ENCODE measurements at regions not wholly inside any gene's neighbourhood (a gene's known extent, or its start where the extent isn't known, plus 50 kb on each side); places are given as distances from the start of the nearest gene placed in this dataset.

DNA sequence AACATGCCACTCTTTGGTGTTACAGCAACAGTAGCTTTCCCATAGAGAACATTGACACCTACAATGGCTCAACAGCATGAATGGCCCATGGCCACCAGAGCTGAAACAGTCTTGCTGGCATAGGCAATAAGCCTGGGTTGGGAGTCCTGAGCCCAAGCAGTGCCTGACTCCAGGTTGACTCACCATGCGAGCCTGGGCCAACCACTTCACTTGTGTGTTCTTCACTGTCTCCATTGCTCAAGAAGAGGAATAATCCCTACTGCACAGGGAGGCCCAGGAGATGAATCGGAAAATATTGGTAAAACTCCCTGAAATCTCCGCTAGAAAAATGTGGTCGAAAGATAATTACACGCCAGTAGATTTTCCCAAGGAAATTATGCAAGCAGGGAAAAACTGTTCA is 89.2 kb upstream of the INHBA start:
- DNase-seq, result no peak

DNA sequence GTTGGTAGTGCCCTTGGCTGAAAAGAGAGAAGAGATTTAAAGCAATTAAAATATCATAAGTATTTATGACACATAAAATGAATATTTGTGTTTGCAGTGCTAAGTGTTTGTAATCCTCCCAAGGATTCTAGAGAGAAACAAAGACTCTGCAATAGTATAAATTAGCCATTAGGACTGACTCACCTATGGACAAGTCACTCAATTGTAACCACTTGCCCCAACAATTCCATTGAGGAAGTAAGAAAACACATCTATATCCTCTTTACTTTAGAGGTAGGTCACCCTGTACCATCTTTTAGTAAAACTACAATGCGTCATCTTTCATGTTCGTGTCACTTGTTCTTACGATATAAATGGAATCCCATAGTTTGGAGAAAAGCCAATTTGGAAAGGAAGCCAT is 85.7 kb upstream of the INHBA start:
- DNase-seq, result no peak

DNA sequence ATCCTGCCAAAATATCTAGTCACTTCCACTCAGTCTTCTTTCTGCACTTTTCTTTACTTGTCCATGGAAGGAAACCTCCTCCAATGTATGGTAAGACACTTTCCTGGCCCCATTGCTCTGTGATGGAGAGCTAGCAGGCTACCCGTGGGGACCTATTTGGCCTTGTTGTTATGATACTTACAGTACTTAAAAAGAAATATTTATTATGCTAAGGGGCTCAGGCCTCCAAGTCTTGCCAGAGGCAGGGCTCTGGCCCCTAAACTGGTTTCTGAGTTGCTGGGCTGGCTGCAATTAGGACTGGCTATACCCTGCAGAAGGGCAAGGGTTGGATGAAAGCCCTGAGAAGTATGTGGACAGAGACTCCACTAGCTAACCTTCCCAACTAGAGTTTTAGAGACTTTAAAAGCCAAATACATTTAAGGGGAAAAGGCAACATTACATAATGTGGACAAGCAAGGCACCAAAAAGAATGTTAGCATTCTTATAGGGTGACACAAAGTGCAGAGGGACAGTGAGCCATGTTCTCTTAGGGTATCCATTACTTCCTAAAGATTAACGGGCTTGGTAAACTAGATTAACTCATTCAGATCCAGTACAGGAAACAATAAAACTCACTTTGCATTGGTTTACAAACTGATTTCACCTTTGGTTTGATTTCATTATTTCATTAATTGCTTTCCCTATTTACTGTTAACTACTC is 84.9 kb upstream of the INHBA start:
- no peak for DNase-seq

DNA sequence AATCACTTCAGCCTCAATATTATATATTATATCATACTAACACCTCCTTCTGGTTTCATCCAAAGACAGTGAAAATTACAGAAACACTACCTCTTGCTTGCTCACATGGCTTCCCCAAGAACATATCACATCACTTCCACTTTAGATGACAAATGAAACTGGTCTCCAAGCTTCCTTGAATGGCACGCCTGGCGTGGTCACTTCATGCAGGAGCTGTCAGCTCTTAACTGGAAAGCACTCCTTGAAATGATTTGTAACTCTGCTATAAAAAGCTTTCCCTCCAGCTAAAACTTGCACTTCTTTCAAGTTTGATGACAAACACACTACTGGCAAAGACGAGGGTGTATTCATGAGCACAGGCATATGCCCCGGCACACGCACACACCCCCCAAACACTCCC is 84.1 kb upstream of the INHBA start:
- DNase-seq, result no peak

DNA sequence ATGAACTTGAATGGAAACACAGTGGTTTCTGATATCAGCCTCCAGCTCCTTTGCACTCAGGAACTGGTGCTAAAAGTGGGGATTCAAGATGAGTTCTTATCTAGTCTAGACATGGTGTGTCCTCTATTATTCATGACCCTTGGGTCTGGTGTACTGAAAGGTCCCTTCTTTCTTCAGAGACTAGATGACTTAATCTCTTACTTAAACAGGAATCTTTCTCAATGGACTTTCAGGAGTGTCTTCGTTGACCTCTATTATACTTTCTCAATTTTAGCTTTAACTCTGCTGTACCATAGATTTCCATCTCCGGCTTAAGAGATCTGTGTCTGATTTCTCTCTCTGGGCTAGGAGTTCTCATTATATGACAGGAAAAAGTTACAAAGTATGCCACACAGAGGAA is 83.5 kb upstream of the INHBA start:
- no peak for DNase-seq

DNA sequence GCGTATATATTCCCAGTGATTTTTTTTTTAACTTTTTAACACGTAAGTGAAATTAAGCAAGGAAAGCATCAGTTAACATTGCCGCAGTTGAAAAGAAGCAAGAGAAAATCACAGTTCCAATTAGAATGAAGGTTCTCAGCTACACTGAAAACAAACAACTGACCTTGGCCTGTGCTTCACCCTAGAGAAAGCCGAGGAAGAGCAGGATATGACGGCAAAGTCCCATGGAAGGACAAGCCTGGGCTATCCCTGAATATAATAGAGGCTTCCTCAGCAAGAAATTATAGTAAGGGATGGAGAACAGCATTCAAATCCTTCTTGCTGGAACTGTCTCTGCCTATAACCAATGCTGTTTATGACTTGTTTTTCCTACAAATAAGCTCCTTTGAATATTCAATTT is 83.0 kb upstream of the INHBA start:
- no peak for DNase-seq

DNA sequence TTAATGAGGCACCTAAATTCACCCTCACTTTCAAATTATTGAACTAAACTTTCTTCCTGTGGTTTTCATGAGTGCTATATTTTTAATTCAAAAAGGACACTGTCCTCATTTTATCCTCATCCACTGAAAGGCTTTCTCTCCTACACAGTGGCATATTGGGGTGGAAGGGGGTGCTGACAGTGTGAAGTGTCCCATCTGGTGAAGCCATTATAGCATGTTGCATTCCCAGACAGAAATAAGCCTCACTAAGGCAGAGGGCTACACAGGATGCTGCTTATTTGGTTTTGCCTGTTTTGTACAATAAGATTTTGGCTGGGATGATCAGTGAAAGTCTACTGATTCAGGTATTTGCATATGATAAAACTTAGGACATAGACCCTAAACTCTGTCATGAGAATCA is 82.4 kb upstream of the INHBA start:
- no peak for DNase-seq

DNA sequence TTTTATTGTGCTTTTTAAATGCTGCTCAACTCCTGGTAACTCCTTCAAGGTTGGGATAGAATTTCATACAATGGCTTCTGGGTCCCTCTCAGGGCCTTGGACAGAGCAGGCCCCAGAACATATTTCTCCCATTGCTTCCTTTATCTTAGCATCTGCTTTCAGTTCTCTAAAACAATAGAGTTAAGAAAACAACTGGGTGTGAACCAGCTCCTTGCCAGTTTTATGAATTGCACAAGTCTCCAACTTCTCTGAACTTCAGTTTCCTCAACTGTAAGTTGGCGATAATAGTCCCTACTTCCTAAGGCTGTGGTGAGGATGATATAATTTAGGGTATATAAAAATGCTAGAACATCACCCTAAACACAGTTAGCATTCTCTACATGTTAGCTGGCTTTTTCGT is 77.0 kb upstream of the INHBA start:
- no peak for DNase-seq

DNA sequence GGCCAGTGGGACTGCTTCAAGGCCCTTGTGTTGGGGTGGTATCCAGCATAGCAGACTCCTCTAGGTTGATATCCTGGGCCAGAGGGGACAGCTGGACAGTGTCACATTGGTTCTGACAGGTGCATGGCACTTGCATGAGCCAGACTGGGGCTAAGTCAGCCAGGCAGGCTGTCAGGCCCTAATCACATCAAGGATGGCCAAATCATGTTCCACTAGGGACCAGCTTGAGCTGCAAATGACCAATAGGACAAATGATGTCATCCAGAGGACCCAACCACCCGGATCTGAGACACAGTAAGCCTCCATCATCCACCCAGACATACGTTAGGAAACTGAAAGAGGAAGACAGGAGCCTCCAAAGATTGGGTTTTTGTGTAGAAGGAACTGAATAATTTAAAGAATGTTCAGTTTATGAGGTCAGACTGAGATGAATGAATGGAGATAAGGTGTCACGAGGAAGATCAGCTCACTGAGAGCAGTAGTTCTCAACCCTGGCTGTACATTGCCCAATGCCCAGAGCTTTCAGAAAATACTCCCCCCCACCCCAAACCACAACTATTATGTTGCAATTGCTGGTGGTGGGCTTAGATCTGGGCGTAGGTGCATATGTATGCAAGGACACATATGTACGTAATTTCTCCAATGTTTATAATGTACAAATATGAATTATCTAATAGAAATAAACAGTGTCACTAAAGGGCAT is 75.2 kb upstream of the INHBA start:
- DNase-seq, result no peak

DNA sequence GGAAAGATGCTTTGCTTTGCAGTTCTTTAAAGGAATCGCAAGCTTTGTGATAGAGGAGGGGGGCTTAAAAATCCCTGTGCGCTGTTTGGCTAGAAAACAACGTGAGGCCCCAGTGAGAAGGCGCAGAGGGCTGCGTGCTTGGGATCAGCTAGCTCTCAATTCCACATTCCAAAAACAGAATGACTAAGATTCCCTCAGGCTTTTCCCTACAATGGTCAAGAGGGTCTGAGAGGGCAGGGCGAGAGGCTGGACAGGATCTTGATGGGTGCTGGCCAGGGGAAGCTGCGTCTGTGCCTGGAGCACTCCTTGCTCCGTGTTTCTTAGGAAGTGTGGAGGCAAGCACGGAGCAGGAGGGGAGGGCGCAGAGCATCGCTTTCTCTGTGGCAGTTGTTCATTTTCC is 72.1 kb upstream of the INHBA start:
- no peak for DNase-seq

DNA sequence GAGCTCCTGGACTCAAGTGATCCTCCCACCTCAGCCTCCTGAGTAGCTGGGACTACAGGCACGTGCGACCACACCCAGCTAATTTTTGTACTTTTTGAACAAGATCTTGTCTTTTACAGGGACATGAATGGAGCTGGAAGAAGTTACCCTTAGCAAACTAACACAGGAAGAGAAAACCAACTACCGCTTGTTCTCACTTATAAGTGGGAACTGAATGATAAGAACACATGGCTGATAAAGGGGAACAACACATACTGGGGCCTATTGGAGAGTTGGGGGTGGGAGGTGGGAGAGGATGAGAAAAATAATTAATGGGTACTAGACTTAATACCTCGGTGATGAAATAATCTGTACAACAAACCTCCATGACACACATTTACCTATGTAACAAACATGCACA is 70.9 kb upstream of the INHBA start:
- no peak for DNase-seq

DNA sequence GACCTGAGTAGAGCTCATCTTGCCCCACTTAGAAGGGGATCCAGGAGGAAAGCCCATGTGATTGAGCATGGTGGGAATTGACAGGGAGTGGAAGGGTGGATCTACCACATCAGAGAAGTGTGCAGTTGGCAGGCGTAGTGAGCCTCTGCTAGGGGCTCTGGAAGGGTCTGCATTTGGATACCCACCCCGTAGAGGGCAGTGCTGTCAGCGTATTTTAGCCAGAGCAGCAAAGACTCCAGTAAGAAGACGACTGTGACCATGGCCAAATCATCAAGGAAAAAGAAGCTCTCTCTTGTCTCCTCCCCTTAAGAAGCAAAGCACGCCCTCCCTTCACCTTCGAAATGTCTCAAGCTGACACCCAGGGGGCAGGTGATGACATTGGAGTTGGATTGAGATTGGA is 68.8 kb upstream of the INHBA start:
- DNase-seq, result no peak

DNA sequence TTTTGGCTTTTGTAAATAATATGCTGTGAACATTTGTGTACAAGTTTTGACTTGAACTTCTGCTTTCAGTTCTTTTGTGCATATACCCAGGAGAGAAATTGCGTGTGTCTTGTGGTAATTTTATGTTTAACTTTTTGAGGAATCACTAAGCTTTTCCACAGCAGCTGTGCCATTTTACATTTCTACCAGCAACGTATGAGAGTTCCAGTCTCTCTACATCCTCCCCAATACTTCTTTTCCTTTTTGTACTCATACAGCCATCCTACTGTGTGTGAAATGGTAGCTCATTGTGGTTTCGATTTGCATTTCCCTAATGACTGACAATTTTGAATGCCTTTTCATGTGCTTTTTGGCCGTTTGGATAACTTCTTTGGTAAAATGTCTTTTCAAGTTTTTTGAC is 66.3 kb upstream of the INHBA start:
- no peak for DNase-seq

DNA sequence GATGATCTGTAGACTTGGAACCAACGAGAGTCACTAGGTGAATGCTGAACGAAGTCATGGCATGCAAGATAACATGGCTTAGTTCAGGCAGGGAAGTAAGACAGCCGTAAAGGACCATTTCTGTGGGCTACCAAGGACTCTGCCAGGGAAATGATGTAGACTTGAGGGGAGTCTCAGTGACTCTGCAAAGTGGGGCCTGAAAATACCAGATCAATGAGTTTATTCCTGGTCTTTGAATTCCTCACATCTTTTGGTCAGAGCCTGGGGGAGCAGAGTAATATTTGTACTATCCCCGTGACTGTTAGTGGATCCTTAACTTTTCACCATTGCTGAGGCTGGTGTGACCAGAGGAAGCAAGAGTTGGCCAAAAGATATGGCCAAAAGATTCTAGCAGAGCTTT is 60.7 kb upstream of the INHBA start:
- no peak for DNase-seq

DNA sequence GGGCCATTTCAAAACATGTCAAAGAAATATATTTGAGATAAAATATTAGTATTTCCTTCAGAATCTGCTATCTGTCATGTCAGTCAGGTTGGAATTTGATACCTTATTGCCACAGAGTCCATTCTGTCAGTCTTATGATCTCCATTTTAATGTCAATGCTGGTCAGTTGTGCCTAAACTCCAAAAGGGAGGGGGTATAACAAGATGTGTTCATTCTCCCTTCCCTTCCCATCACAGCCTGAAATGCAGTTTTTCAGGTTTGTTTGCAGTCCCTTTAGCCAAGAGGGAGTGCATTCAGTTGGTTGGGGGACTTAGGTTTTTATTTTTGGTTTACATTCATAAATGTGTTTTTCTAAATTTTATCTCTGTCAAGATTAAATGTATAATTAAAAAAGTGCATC is 59.8 kb upstream of the INHBA start:
- DNase-seq, result no peak

DNA sequence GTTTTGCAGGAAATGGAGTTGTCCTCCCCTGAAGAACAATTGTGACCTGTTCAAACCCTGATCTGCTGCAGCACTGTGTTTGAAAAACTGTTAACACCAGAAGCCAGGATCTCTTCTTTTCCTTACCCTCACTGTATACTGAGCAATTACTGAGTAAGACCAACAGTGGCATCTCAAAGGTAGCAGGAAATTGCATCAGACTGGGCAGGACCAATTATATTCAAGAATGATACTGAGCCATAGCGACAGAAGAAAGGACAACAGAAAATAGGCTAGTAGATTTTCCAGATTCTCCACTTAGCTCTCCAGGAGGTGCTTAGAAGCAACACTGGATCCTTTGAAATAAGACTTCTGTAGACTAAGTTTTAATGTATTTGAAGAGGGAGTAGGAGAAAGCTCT is 57.4 kb upstream of the INHBA start:
- no peak for DNase-seq

DNA sequence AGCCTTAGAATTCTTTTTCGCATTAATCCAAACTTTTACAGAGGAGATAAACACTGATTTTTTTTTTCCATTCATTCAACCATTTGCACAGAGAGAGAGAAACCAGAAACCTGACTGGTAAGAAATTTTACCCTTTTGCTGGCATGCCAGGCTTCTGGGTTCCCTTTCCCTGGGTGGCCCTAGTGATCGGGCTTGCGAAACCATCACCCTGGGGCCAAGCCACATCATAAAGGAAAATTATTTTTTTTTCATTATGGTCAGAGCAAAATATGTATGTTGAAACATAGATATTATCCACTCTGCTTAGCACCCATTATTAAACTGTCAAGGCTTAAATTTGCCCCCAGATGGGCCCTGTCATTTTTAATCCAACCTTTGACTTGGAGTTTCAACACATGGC is 55.4 kb upstream of the INHBA start:
- no peak for DNase-seq

DNA sequence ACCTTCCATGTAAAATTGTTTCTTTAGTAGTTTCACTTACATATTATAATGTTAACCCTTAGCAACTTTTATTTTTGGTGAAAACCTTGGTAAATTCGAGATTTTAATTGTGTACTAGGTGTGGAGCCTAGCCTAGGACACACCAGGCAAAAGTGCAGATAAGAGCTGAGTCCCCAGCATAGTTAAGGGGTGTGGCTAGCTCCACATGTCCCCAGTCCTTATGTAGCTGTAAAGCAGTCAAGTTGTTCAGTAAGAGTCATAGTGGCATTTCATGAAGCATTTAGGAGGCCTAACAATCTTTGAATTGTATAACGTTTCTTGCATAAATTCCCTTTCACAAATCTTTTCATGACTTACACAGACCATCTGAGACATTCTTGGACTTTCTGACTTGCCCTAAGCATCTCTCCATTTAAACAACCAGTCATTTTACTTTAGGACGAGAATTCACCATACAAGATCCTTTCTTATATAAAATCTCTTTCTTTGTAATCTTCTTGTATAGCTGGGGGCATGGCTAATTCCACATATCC is 53.8 kb upstream of the INHBA start:
- no peak for DNase-seq

DNA sequence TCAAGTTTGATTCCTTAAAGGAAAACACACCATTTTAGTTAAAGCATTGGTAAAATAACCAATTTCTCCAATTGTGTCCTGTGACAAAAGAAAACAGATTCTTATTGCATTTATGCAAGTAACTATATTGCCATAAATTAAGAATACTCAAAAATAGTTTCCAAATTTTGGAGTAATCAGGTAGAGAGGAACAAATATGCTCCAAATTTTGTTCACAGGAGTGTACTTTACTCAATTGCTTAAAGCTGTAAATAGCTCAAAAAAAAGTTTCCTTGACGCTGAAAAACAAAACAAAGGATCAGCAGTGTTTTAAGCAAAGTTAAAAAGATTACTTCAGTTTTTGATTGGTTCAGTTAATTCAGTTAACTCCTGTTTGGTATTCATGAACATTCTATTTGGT is 52.2 kb upstream of the INHBA start:
- no peak for DNase-seq

DNA sequence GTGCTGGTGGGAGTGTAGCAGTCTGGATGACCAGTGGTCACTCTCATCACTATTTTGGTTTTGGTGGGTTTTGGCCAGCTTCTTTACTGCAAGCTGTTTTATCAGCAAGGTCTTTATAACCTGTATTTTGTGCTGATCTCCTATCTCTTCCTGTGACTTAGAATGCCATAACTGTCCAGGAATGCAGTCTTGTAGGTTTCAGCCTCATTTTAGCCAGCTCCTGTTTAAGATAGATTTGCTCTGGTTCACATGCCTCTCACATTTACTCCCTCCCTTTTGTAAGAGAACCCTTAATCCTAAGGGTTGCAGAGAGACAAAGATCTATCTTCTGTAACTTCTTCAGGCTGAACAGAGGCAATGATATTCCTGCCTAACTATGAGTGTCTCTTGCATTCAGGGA is 51.2 kb upstream of the INHBA start:
- no peak for DNase-seq
